ENCODE measurements at regions not wholly inside any gene's neighbourhood (a gene's known extent, or its start where the extent isn't known, plus 50 kb on each side); places are given as distances from the start of the nearest gene placed in this dataset.

GRCh38 chr7:56605146-56605545 lies 488.9 kb upstream of the NUPR2 start:
- Histone ChIP-seq H3K4me2 (no peak overlapping the region), H3K27me3 (no peaks in the 10 kb centered on the region), H3K36me3 (no peaks in the 10 kb centered on the region), H3K27ac (no peak overlapping the region), H3F3A (ENCODE audit: low read depth) (no peaks in the 10 kb centered on the region), H3K79me2 (ENCODE audit: low read depth) (no peaks in the 10 kb centered on the region), H3K9ac (no peak overlapping the region), H3K9me3 (ENCODE audit: low read depth) (peaks cover 38% of the 10 kb centered on the region), H3K4me3 (no peak overlapping the region), H2AFZ (replicated peaks) (no peak overlapping the region), H4K20me1 (ENCODE audit: low read depth) (no peaks in the 10 kb centered on the region), H3K4me1 (no peaks in the 10 kb centered on the region)
- Mint-ChIP-seq H3K9me3 (peaks cover 57% of the 10 kb centered on the region), H3K27ac (no peak overlapping the region), H3K36me3 (peaks cover 3% of the 10 kb centered on the region), H3K4me1 (no peaks in the 10 kb centered on the region), H3K4me3 (no peak overlapping the region), H3K27me3 (ENCODE audit: insufficient read depth, low read depth) (peaks cover 3% of the 10 kb centered on the region)
- no peak for DNase-seq (ENCODE audit: low spot score)
- TF ChIP-seq CTCF (IDR thresholded peaks at IDR 0.05), result no peak
- TF ChIP-seq EZH2phosphoT487 (IDR thresholded peaks at IDR 0.05), result no peak
- no peak for TF ChIP-seq EZH2 (IDR thresholded peaks at IDR 0.05)

GRCh38 chr7:56578612-56579011 lies 462.4 kb upstream of the NUPR2 start:
- DNase-seq (ENCODE audit: low spot score), result no peak
- Mint-ChIP-seq H3K27ac (no peak overlapping the region), H3K4me1 (no peaks in the 10 kb centered on the region), H3K4me3 (no peak overlapping the region), H3K36me3 (no peaks in the 10 kb centered on the region), H3K27me3 (ENCODE audit: insufficient read depth, low read depth) (no peaks in the 10 kb centered on the region), H3K9me3 (peaks cover 66% of the 10 kb centered on the region)
- Histone ChIP-seq H3K9ac (no peak overlapping the region), H3K79me2 (ENCODE audit: low read depth) (no peaks in the 10 kb centered on the region), H3K4me1 (no peaks in the 10 kb centered on the region), H3K9me3 (ENCODE audit: low read depth) (peaks cover 51% of the 10 kb centered on the region), H2AFZ (replicated peaks) (no peak overlapping the region), H3F3A (ENCODE audit: low read depth) (no peaks in the 10 kb centered on the region), H3K27me3 (no peaks in the 10 kb centered on the region), H3K4me3 (no peak overlapping the region), H3K36me3 (no peaks in the 10 kb centered on the region), H3K27ac (no peak overlapping the region), H3K4me2 (no peak overlapping the region), H4K20me1 (ENCODE audit: low read depth) (no peaks in the 10 kb centered on the region)
- no peak for TF ChIP-seq EZH2 (IDR thresholded peaks at IDR 0.05)
- no peak for TF ChIP-seq EZH2phosphoT487 (IDR thresholded peaks at IDR 0.05)
- TF ChIP-seq CTCF (IDR thresholded peaks at IDR 0.05), result no peak

- H3K27me3 Mint-ChIP-seq (ENCODE audit: insufficient read depth, low read depth), result peaks cover 2% of the 10 kb centered on the region
- H3K4me1 Mint-ChIP-seq, result no peaks in the 10 kb centered on the region
- no peak overlapping the region for H3K4me3 ChIP-seq
- no peaks in the 10 kb centered on the region for H3K36me3 Mint-ChIP-seq
- H3K27ac ChIP-seq, result no peak overlapping the region
- H3K4me2 ChIP-seq, result no peak overlapping the region
- H3F3A ChIP-seq (ENCODE audit: low read depth), result no peaks in the 10 kb centered on the region
- H3K36me3 ChIP-seq, result no peaks in the 10 kb centered on the region
- H2AFZ ChIP-seq (replicated peaks), result no peak overlapping the region
- peaks cover 27% of the 10 kb centered on the region for H3K9me3 ChIP-seq (ENCODE audit: low read depth)
- H3K27me3 ChIP-seq, result no peaks in the 10 kb centered on the region
- TF ChIP-seq EZH2phosphoT487 (IDR thresholded peaks at IDR 0.05) (no peak), CTCF (IDR thresholded peaks at IDR 0.05) (no peak), EZH2 (IDR thresholded peaks at IDR 0.05) (no peak)
- no peak overlapping the region for H3K4me3 Mint-ChIP-seq
- H4K20me1 ChIP-seq (ENCODE audit: low read depth), result no peaks in the 10 kb centered on the region
- peaks cover 50% of the 10 kb centered on the region for H3K9me3 Mint-ChIP-seq
- no peak for DNase-seq (ENCODE audit: low spot score)
- H3K27ac Mint-ChIP-seq, result no peak overlapping the region
- H3K9ac ChIP-seq, result no peak overlapping the region
- H3K4me1 ChIP-seq, result no peaks in the 10 kb centered on the region
- H3K79me2 ChIP-seq (ENCODE audit: low read depth), result no peaks in the 10 kb centered on the region
Measured at GRCh38 chr7:56570968-56571367, 454.8 kb upstream of the NUPR2 start.
